Frontal cortex (tissue), 3 donors: ENCODE measurements at regions not wholly inside any gene's neighbourhood (a gene's known extent, or its start where the extent isn't known, plus 50 kb on each side); places are given as distances from the start of the nearest gene placed in this dataset.

Experiments
- DNase-seq, 2 donors: peaks; one replicate each; pipeline ENCODE4 v3.0.0; 2012; ENCODE audit warnings: low spot score in 2 of 2
- FAIRE-seq: peaks from 2 replicates; lab custom pipeline; 2012; peaks lifted over from hg19 to GRCh38; lab: Jason Lieb, UNC
- donor health status: control.
- donor health status: control.
- donor health status: control.

GRCh38 chr2:221064058-221064854 lies 507.8 kb downstream of the EPHA4 start:
- no peak for FAIRE-seq

GRCh38 chr2:221064880-221065279 lies 507.2 kb downstream of the EPHA4 start:
- FAIRE-seq (no peak), DNase-seq (no peak)

More at GRCh38 chr2:221064058-221064854, 507.8 kb downstream of the EPHA4 start:
- no peak for DNase-seq

- FAIRE-seq, result no peak
- DNase-seq, result no peak
These were observed 504.0 kb downstream of the EPHA4 start for GRCh38 chr2:221068123-221068522.

- DNase-seq (no peak), FAIRE-seq (no peak)
These were observed 502.0 kb downstream of the EPHA4 start for GRCh38 chr2:221070106-221070505.

- no peak for FAIRE-seq
- DNase-seq, result no peak
These were observed 498.6 kb downstream of the EPHA4 start for GRCh38 chr2:221073326-221074049.

- FAIRE-seq, result no peak
- no peak for DNase-seq
These were observed 497.9 kb downstream of the EPHA4 start for GRCh38 chr2:221074238-221074637.

GRCh38 chr2:221075203-221075602 lies 496.9 kb downstream of the EPHA4 start:
- FAIRE-seq (no peak), DNase-seq (no peak)

- FAIRE-seq (no peak), DNase-seq (no peak)
These were observed 494.9 kb downstream of the EPHA4 start for GRCh38 chr2:221077251-221077650.

- DNase-seq (no peak), FAIRE-seq (no peak)
These were observed 494.3 kb downstream of the EPHA4 start for GRCh38 chr2:221077799-221078198.

GRCh38 chr2:221085341-221085900 lies 486.7 kb downstream of the EPHA4 start:
- FAIRE-seq (no peak), DNase-seq (no peak)

GRCh38 chr2:221085936-221086335 lies 486.2 kb downstream of the EPHA4 start:
- DNase-seq, result no peak
- FAIRE-seq, result no peak

- FAIRE-seq (no peak), DNase-seq (no peak)
These were observed 484.3 kb downstream of the EPHA4 start for GRCh38 chr2:221087779-221088178.

GRCh38 chr2:221088506-221088905 lies 483.6 kb downstream of the EPHA4 start:
- FAIRE-seq (no peak), DNase-seq (no peak)

- DNase-seq, result no peak
- FAIRE-seq, result no peak
These were observed 476.7 kb downstream of the EPHA4 start for GRCh38 chr2:221095356-221095755.

GRCh38 chr2:221096706-221097567 lies 475.2 kb downstream of the EPHA4 start:
- no peak for FAIRE-seq
- no peak for DNase-seq

GRCh38 chr2:221097568-221097915 lies 474.6 kb downstream of the EPHA4 start:
- DNase-seq (no peak), FAIRE-seq (no peak)

- DNase-seq (no peak), FAIRE-seq (no peak)
These were observed 474.2 kb downstream of the EPHA4 start for GRCh38 chr2:221097949-221098348.

GRCh38 chr2:221100467-221101089 lies 471.5 kb downstream of the EPHA4 start:
- DNase-seq (no peak), FAIRE-seq (no peak)

- FAIRE-seq (no peak), DNase-seq (no peak)
These were observed 469.0 kb downstream of the EPHA4 start for GRCh38 chr2:221102896-221103688.
